Smooth muscle cell (in vitro differentiated cells): ENCODE measurements at regions not wholly inside any gene's neighbourhood (a gene's known extent, or its start where the extent isn't known, plus 50 kb on each side); places are given as distances from the start of the nearest gene placed in this dataset.

Experiments
- DNase-seq: peaks from one replicate; lab custom pipeline; 2025; ENCODE audit not compliant: unreplicated experiment; lab: John Stamatoyannopoulos, UW
- H2AFZ ChIP-seq: fragments of 200-600 bp; sonication (generic); 2 replicates; pipeline ENCODE4 v1.6.0; 2016; ENCODE audit warnings: antibody characterized with exemption, low read depth, mild to moderate bottlenecking
- H3F3A ChIP-seq: fragments of 200-600 bp; sonication (generic); 2 replicates; pipeline ENCODE4 v1.6.0; 2017; ENCODE audit warnings: antibody characterized with exemption, low read depth
- H3K27ac ChIP-seq: fragments of 200-600 bp; sonication (generic); 2 replicates; pipeline ENCODE4 v1.5.1; 2016; ENCODE audit warnings: low read depth, mild to moderate bottlenecking
- H3K27me3 ChIP-seq: fragments of 200-600 bp; sonication (generic); 2 replicates; pipeline ENCODE4 v1.6.1; 2016; ENCODE audit warnings: low read depth, mild to moderate bottlenecking
- H3K36me3 ChIP-seq: fragments of 200-600 bp; sonication (generic); 2 replicates; pipeline ENCODE4 v1.5.1; 2016; ENCODE audit warnings: low read depth
- H3K4me1 ChIP-seq: fragments of 200-600 bp; sonication (generic); 2 replicates; pipeline ENCODE4 v1.5.1; 2016; ENCODE audit warnings: low read depth
- H3K4me2 ChIP-seq: fragments of 200-600 bp; sonication (generic); 2 replicates; pipeline ENCODE4 v1.6.0; 2016; ENCODE audit warnings: mild to moderate bottlenecking
- H3K4me3 ChIP-seq: fragments of 200-600 bp; sonication (generic); 2 replicates; pipeline ENCODE4 v1.5.1; 2016; ENCODE audit warnings: mild to moderate bottlenecking
- H3K79me2 ChIP-seq: fragments of 200-600 bp; sonication (generic); 2 replicates; pipeline ENCODE4 v1.6.0; 2016; ENCODE audit warnings: low read depth, mild to moderate bottlenecking
- H3K9ac ChIP-seq: fragments of 200-600 bp; sonication (generic); 2 replicates; pipeline ENCODE4 v1.6.0; 2016; ENCODE audit warnings: low read depth
- H3K9me3 ChIP-seq: fragments of 200-600 bp; sonication (generic); replicated peaks from 2 replicates; pipeline ENCODE4 v1.5.1; 2016; ENCODE audit warnings: low read depth
- H4K20me1 ChIP-seq: fragments of 200-600 bp; sonication (generic); 2 replicates; pipeline ENCODE4 v1.6.0; 2016; ENCODE audit warnings: low read depth
- CTCF ChIP-seq: fragments of 200-600 bp; sonication (generic); IDR thresholded peaks from 2 replicates; pipeline ENCODE4 v1.5.1; 2017; ENCODE audit warnings: borderline replicate concordance, mild to moderate bottlenecking, antibody characterized with exemption; ENCODE audit not compliant: insufficient read depth, poor library complexity, severe bottlenecking
- WGBS: methylation state at CpG from one replicate; pipeline ENCODE4 v1.1.7; 2016; ENCODE audit warnings: low lambda C conversion rate; 5-methylcytosine and 5-hydroxymethylcytosine counted together

DNA sequence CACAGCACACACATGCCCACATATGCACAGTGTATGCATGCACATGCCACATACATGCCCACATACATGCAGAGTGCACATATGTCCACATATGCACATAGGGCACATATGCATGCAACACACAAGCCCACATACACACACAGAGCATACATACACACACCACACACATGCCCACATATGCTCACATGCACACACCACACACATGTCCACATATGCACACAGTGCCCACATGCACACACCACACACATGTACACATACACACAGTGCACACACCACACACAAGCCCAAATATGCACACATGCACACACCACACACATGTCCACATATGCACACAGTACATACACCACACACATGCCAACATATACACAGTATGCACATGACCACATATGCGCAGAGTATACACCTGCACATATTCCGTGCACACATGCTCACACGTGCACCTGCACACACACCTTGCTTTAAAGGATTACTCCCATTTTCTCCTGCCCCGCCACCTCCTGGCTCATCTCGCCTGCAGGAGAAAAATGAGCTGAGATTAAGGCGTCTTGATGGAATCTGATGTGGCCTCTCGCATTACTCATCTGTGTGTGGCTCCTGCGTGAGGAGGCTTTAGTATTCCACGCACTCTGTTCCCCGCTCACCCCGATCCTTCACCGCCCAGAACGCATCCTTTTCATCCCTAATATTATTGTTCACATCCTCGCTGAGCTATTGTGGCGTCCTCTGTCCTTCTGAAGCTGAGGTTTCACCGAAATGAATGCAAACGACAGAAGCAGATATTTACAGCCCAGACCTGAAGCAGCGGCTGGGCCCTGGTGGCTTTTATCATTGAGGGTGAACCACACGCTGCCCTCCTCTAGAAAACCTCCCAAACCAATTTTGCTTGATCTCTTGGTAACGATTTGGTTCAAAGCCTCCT, 182.7 kb downstream of the OLFM1 start:
- no peak overlapping the region for H3K27ac ChIP-seq
- H3K27me3 ChIP-seq: no peaks in the 10 kb centered on the region
- H3K4me2 ChIP-seq: no peak overlapping the region
- H4K20me1 ChIP-seq: no peaks in the 10 kb centered on the region
- peaks cover 6% of the 10 kb centered on the region for H3K4me1 ChIP-seq
- H3K4me3 ChIP-seq: no peak overlapping the region
- no peaks in the 10 kb centered on the region for H3K9me3 ChIP-seq
- no peaks in the 10 kb centered on the region for H3K36me3 ChIP-seq
- no peak for TF ChIP-seq CTCF
- no peaks in the 10 kb centered on the region for H3K79me2 ChIP-seq
- H3F3A ChIP-seq: no peaks in the 10 kb centered on the region
- no peak for DNase-seq
- H2AFZ ChIP-seq: no peak overlapping the region
- no peak overlapping the region for H3K9ac ChIP-seq
- WGBS: 86% methylated on average over 20 of the region's 20 CpGs

GRCh38 chr9:135271425-135271824, 184.0 kb downstream of the OLFM1 start:
- H3K4me3 ChIP-seq: no peak overlapping the region
- no peak overlapping the region for H2AFZ ChIP-seq
- H3K4me1 ChIP-seq: peaks cover 6% of the 10 kb centered on the region
- TF ChIP-seq CTCF: no peak
- no peaks in the 10 kb centered on the region for H3K79me2 ChIP-seq
- H3K9me3 ChIP-seq: no peaks in the 10 kb centered on the region
- no peak overlapping the region for H3K9ac ChIP-seq
- no peaks in the 10 kb centered on the region for H3K27me3 ChIP-seq
- H3K27ac ChIP-seq: no peak overlapping the region
- H3K36me3 ChIP-seq: no peaks in the 10 kb centered on the region
- WGBS: 93% methylated on average over 19 of the region's 19 CpGs
- H4K20me1 ChIP-seq: no peaks in the 10 kb centered on the region
- H3F3A ChIP-seq: no peaks in the 10 kb centered on the region
- DNase-seq: no peak
- H3K4me2 ChIP-seq: no peak overlapping the region

- Histone ChIP-seq H3K27me3 (peaks cover 4% of the 10 kb centered on the region), H3K4me1 (peaks cover 6% of the 10 kb centered on the region), H3K4me2 (no peak overlapping the region), H3K9me3 (no peaks in the 10 kb centered on the region), H3K79me2 (no peaks in the 10 kb centered on the region), H2AFZ (no peak overlapping the region), H3F3A (no peaks in the 10 kb centered on the region), H4K20me1 (no peaks in the 10 kb centered on the region), H3K9ac (no peak overlapping the region), H3K4me3 (no peak overlapping the region), H3K36me3 (no peaks in the 10 kb centered on the region), H3K27ac (no peak overlapping the region)
- WGBS: 89% methylated on average over 10 of the region's 10 CpGs
- TF ChIP-seq CTCF: no peak
- DNase-seq: no peak
Measured at GRCh38 chr9:135272608-135273007, 185.1 kb downstream of the OLFM1 start.

DNA sequence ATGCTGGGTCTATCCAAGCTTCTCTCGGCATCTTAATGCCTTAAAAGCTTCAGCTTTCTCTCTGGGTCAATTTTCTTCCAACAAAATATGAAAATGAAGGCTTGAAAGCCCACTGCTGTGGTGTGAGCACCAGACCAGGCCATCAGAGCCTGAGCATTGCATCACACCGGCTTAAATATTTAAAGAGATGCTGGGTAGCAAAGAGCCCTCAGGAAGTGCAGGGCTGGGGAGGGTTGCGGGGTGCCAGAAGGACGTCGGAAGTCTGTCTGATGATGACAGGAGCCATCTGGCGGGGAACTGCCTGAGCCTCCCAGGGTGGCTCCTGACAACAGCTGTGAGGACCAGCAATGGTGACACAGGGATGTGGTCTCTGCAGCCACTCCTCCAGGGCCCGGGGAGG, 185.5 kb downstream of the OLFM1 start:
- Histone ChIP-seq H3K4me2 (no peak overlapping the region), H3K36me3 (no peaks in the 10 kb centered on the region), H3K9me3 (no peaks in the 10 kb centered on the region), H3K4me3 (no peak overlapping the region), H3K4me1 (peaks cover 4% of the 10 kb centered on the region), H3K9ac (no peak overlapping the region), H2AFZ (no peak overlapping the region), H3K27me3 (peaks cover 4% of the 10 kb centered on the region), H3K79me2 (no peaks in the 10 kb centered on the region), H4K20me1 (no peaks in the 10 kb centered on the region), H3F3A (no peaks in the 10 kb centered on the region), H3K27ac (no peak overlapping the region)
- no peak for DNase-seq
- WGBS: 74% methylated on average over 7 of the region's 7 CpGs
- no peak for TF ChIP-seq CTCF
